Keratinocyte (primary cell): ENCODE measurements at regions not wholly inside any gene's neighbourhood (a gene's known extent, or its start where the extent isn't known, plus 50 kb on each side); places are given as distances from the start of the nearest gene placed in this dataset.

Experiments
- CTCF ChIP-seq, 3 experiments: IDR thresholded peaks in 1 of 3; conservative IDR thresholded peaks in 1 of 3; optimal IDR thresholded peaks in 1 of 3; 2 replicates in 2 of 3; 3 replicates in 1 of 3; pipeline versions ENCODE3 to v1.5.1; 2011; ENCODE audit warnings: low read length in 3 of 3, mild to moderate bottlenecking in 3 of 3, moderate library complexity in 2 of 3, control low read depth in 1 of 3, inconsistent platforms in 1 of 3; ENCODE audit not compliant: insufficient read depth in 2 of 3; ENCODE audit errors: extremely low read depth in 1 of 3
- EZH2 ChIP-seq: IDR thresholded peaks from one replicate; pipeline ENCODE4 v1.6.1; 2012; ENCODE audit warnings: inconsistent platforms, mild to moderate bottlenecking, low read length, moderate library complexity

GRCh38 chr5:4639946-4640345, 500.2 kb upstream of the ADAMTS16 start:
- no peak for TF ChIP-seq CTCF (optimal IDR thresholded peaks at IDR 0.05 in 1 of 3, IDR thresholded peaks at IDR 0.05 in 1 of 3, conservative IDR thresholded peaks at IDR 0.05 in 1 of 3; ENCODE audit: extremely low read depth in 1 of 3, insufficient read depth in 2 of 3, low read length in 3 of 3)
- TF ChIP-seq EZH2, result no peak
